ENCODE measurements at regions not wholly inside any gene's neighbourhood (a gene's known extent, or its start where the extent isn't known, plus 50 kb on each side); places are given as distances from the start of the nearest gene placed in this dataset.

DNA sequence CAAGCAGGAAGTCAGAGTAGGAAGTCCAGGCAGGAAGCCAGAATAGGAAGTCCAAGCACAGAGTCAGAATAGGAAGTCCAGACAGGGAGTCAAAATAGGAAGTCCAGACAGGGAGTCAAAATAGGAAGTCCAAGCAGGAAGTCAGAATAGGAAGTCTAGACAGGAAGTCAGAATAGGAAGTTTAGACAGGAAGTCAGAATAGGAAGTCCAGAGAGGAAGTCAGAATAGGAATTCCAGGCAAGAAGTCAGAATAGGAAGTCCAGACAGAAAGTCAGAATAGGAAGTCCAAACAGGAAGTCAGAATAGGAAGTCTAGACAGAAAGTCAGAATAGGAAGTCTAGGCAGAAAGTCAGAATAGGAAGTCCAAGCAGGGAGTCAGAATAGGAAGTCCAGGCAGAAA, 105.3 kb upstream of the C16orf82 start:
- TF ChIP-seq, protein P1, sequence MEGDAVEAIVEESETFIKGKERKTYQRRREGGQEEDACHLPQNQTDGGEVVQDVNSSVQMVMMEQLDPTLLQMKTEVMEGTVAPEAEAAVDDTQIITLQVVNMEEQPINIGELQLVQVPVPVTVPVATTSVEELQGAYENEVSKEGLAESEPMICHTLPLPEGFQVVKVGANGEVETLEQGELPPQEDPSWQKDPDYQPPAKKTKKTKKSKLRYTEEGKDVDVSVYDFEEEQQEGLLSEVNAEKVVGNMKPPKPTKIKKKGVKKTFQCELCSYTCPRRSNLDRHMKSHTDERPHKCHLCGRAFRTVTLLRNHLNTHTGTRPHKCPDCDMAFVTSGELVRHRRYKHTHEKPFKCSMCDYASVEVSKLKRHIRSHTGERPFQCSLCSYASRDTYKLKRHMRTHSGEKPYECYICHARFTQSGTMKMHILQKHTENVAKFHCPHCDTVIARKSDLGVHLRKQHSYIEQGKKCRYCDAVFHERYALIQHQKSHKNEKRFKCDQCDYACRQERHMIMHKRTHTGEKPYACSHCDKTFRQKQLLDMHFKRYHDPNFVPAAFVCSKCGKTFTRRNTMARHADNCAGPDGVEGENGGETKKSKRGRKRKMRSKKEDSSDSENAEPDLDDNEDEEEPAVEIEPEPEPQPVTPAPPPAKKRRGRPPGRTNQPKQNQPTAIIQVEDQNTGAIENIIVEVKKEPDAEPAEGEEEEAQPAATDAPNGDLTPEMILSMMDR (conservative IDR thresholded peaks at IDR 0.05; ENCODE audit: low read depth, low read length) = no peak
- no peak for DNase-seq (ENCODE audit: low read depth)
- H3K4me3 ChIP-seq (ENCODE audit: low read depth, low read length) = no peak overlapping the region

DNA sequence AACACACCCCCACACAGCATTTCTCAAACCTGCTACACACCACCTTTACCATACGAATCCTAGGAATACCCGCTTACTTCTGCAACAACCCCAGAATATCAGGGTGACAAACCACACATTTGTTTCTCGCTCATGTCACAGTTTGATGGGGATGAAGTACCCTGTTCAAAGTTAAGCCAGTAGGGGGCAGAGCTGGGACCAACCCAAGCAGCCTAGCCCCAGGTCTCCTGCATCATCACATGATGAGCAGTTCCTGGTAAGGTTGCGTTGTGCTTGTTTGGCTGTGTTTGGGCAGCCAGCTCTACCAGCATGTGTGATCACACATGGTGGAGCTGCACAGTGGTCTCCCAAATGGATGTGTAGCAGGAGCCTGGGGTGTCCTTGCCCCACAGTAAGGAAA, 103.6 kb upstream of the C16orf82 start:
- DNase-seq (ENCODE audit: low read depth) = no peak
- H3K4me3 ChIP-seq (ENCODE audit: low read depth, low read length) = no peak overlapping the region
- TF ChIP-seq, protein P1 (conservative IDR thresholded peaks at IDR 0.05; ENCODE audit: low read depth, low read length) = peak; percentile 53

DNA sequence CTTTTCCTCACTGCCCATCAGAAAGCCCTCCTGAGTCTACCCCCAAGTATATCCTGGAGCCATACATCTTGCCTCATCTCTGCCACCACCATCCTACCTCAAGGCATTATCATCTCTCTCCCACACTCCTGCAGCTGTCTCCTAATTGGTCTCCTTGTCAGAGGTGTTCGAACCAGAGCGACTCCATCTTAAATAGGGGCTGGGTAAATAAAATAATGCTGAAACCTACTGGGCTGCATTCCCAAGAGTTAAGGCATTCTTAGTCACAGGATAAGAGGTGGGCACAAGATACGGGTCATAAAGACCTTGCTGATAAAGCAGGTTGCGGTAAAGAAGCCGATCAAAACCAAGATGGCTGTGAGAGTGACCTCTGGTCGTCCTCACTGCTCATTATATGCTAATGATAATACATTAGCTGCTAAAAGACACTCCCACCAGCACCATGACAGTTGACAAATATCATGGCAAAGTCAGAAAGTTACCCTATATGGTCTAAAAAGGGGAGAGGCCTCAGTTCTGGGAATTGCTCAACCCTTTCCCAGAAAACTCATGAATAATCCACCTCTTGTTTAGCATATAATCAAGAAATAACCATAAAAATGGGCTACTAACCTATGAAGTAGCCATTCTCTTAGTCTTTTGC, 97.0 kb upstream of the C16orf82 start:
- no peak for DNase-seq (ENCODE audit: low read depth)
- TF ChIP-seq, protein P1 (conservative IDR thresholded peaks at IDR 0.05; ENCODE audit: low read depth, low read length) = no peak

DNA sequence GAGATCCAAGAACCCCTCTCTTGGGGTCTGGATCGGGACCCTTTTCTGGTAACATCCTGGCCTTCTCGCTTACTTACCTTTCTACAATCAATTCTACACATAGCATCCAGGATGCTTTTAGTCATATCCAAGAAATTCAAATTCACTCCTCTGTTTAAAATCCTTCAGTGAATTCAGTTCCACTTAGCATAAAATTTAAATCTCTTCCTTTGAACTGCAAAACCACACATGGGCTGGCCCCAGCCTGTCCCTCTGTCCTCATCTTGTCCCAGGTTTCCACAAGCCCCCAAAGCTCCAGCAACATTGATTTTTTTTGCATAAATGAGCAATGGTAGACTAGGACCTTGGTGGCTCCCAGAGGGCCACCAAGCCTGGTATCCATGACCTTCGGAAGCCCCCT, 96.4 kb upstream of the C16orf82 start:
- no peak overlapping the region for H3K4me3 ChIP-seq (ENCODE audit: low read depth, low read length)
- no peak for DNase-seq (ENCODE audit: low read depth)
- TF ChIP-seq, protein P1 (conservative IDR thresholded peaks at IDR 0.05; ENCODE audit: low read depth, low read length) = no peak

More for the DNA sequence above, 97.0 kb upstream of the C16orf82 start:
- H3K4me3 ChIP-seq (ENCODE audit: low read depth, low read length) = no peak overlapping the region

DNA sequence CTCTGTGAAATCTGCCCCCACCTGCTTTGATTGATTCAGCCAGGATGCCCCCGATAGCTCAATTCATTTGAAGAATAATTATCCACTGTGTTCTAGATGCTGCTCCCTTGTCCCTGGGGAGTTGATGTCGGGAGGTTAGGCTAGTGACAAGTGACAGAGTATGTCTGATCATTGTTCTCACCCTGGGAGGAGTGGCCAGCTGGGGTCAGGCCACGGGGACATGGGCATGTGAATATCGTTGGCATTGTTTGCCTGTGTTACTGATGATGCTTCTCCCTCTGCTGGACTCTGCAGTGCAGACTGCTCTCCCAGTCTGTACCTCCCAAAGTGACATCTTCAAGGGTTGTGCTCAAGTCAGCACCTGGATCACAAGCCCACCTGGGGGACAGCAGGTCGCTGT, 89.9 kb upstream of the C16orf82 start:
- no peak overlapping the region for H3K4me3 ChIP-seq (ENCODE audit: low read depth, low read length)
- TF ChIP-seq, protein P1 (conservative IDR thresholded peaks at IDR 0.05; ENCODE audit: low read depth, low read length) = no peak
- no peak for DNase-seq (ENCODE audit: low read depth)

DNA sequence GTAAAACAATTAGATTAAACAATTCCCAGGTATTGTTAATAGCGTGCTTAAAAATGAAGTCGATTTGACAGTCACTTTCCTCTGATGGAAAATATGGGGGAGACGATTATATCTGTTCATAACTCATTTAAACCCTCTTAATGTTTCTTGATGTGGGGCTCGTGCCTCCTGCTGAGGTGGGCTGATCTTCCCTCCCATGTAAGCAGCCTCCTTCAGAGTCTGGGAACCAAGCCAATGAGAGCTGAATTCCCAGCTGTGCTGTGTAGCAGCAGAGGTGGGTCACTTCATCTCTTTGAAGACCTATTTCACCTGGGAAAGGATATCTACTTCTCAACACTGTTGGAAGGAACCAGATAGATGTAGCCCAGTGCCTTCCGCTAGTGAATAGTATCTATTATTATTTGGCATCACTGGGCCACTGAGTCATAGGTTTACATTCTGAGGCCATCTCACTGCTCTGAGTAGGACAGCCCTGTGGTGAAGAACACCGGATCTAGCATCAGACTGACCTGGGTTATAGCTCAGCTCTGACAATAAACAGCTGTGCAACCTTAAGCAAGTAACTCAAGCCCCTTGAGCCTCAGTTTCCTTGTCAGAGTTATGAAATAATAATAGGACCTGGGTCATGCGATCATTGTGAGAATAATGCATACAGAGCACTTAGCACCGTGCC, 85.3 kb upstream of the C16orf82 start:
- TF ChIP-seq, protein P1 (conservative IDR thresholded peaks at IDR 0.05; ENCODE audit: low read depth, low read length) = no peak
- no peak overlapping the region for H3K4me3 ChIP-seq (ENCODE audit: low read depth, low read length)
- no peak for DNase-seq (ENCODE audit: low read depth)

DNA sequence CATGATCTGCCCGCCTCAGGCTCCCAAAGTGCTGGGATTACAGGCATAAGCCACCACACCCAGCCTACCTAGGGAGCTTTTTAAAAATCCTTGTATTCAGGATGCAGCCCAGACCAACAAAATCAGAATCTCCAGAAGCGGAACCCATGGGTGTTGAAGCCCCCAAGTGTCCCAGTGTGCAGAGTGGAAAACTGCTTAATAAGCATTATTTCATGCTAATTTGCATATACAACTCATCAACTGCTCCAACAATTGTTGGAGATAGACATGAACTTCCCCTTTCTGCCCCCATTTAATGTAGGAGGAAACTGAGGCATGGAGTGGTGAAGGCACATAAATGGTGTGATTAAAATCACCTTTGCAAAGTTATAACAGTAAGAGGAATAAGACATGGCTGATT, 84.3 kb upstream of the C16orf82 start:
- no peak overlapping the region for H3K4me3 ChIP-seq (ENCODE audit: low read depth, low read length)
- DNase-seq (ENCODE audit: low read depth) = no peak
- TF ChIP-seq, protein P1 (conservative IDR thresholded peaks at IDR 0.05; ENCODE audit: low read depth, low read length) = no peak
